H9 (cell line): ENCODE measurements at regions not wholly inside any gene's neighbourhood (a gene's known extent, or its start where the extent isn't known, plus 50 kb on each side); places are given as distances from the start of the nearest gene placed in this dataset.

Experiments used
- DNase-seq: peaks from one replicate; pipeline ENCODE4 v3.0.0-alpha.2; 2017
- H2AFZ ChIP-seq: one replicate; pipeline ENCODE4 v1.6.1; 2013; ENCODE audit warnings: mild to moderate bottlenecking, low read length, control low read depth, moderate library complexity
- H2AK5ac ChIP-seq: 2 replicates; pipeline ENCODE4 v1.6.1; 2013; ENCODE audit warnings: low read length, control low read depth, mixed read lengths; ENCODE audit not compliant: insufficient read length
- H2BK120ac ChIP-seq: one replicate; pipeline ENCODE4 v1.6.1; 2013; ENCODE audit warnings: low read depth, mild to moderate bottlenecking, low read length, control low read depth, inconsistent platforms; ENCODE audit not compliant: poor library complexity, severe bottlenecking
- H2BK12ac ChIP-seq: 2 replicates; pipeline ENCODE4 v1.6.1; 2013; ENCODE audit warnings: low read length, control low read depth, mixed read lengths, low read depth; ENCODE audit not compliant: insufficient read length
- H2BK15ac ChIP-seq: 2 replicates; pipeline ENCODE4 v1.6.1; 2013; ENCODE audit warnings: low read depth, low read length, control low read depth
- H2BK20ac ChIP-seq: one replicate; pipeline ENCODE4 v1.6.1; 2013; ENCODE audit warnings: low read depth, mild to moderate bottlenecking, low read length, control low read depth, inconsistent platforms; ENCODE audit not compliant: poor library complexity, severe bottlenecking
- H2BK5ac ChIP-seq: 2 replicates; pipeline ENCODE4 v1.6.1; 2013; ENCODE audit warnings: low read length, control low read depth, mixed read lengths; ENCODE audit not compliant: insufficient read length
- H3K14ac ChIP-seq: 2 replicates; pipeline ENCODE4 v1.6.1; 2013; ENCODE audit warnings: low read length, control low read depth; ENCODE audit not compliant: insufficient read depth
- H3K18ac ChIP-seq: 2 replicates; pipeline ENCODE4 v1.6.1; 2013; ENCODE audit warnings: low read depth, mild to moderate bottlenecking, mixed read lengths, low read length, control low read depth; ENCODE audit not compliant: insufficient read length
- H3K23ac ChIP-seq: 2 replicates; pipeline ENCODE4 v1.6.1; 2013; ENCODE audit warnings: low read length, control low read depth, mixed read lengths, low read depth; ENCODE audit not compliant: insufficient read length
- H3K23me2 ChIP-seq: 2 replicates; pipeline ENCODE4 v1.6.1; 2013; ENCODE audit warnings: low read depth, mild to moderate bottlenecking, mixed read lengths, low read length, control low read depth; ENCODE audit not compliant: insufficient read length, poor library complexity, severe bottlenecking
- H3K27ac ChIP-seq: 2 replicates; pipeline ENCODE4 v1.5.1; 2013; ENCODE audit warnings: low read length, control low read depth, mixed read lengths, low read depth; ENCODE audit not compliant: insufficient read length
- H3K27me3 ChIP-seq: 2 replicates; pipeline ENCODE4 v1.6.1; 2013; ENCODE audit warnings: low read length, control low read depth, inconsistent platforms; ENCODE audit not compliant: insufficient read depth
- H3K4ac ChIP-seq: 2 replicates; pipeline ENCODE4 v1.6.1; 2013; ENCODE audit warnings: low read depth, mild to moderate bottlenecking, control low read depth, inconsistent platforms, low read length, moderate library complexity
- H3K4me1 ChIP-seq: 2 replicates; pipeline ENCODE4 v1.6.1; 2013; ENCODE audit warnings: low read length, control low read depth, inconsistent platforms; ENCODE audit not compliant: insufficient read depth
- H3K4me2 ChIP-seq: 2 replicates; pipeline ENCODE4 v1.6.1; 2013; ENCODE audit warnings: low read length, control low read depth, mixed read lengths; ENCODE audit not compliant: insufficient read length, insufficient read depth
- H3K56ac ChIP-seq: 2 replicates; pipeline ENCODE4 v1.6.1; 2013; ENCODE audit warnings: low read depth, mild to moderate bottlenecking, mixed read lengths, low read length, control low read depth; ENCODE audit not compliant: insufficient read length
- H3K79me1 ChIP-seq: 2 replicates; pipeline ENCODE4 v1.6.1; 2013; ENCODE audit warnings: low read depth, mild to moderate bottlenecking, moderate library complexity, low read length, control low read depth, inconsistent platforms; ENCODE audit not compliant: insufficient read depth, poor library complexity, severe bottlenecking
- H3K79me2 ChIP-seq: 2 replicates; pipeline ENCODE4 v1.6.1; 2013; ENCODE audit warnings: low read length, control low read depth, inconsistent platforms; ENCODE audit not compliant: insufficient read depth
- H3K9ac ChIP-seq: 2 replicates; pipeline ENCODE4 v1.6.1; 2013; ENCODE audit warnings: low read length, control low read depth, mixed read lengths; ENCODE audit not compliant: insufficient read length; ENCODE audit errors: extremely low read depth
- H3K9me3 ChIP-seq: one replicate; pipeline ENCODE4 v1.6.1; 2013; ENCODE audit warnings: low read depth, low read length, inconsistent platforms; ENCODE audit not compliant: control insufficient read depth
- H3T11ph ChIP-seq: one replicate; pipeline ENCODE4 v1.6.1; 2013; ENCODE audit warnings: mild to moderate bottlenecking, low read length, control low read depth, inconsistent platforms
- H4K20me1 ChIP-seq: one replicate; pipeline ENCODE4 v1.6.1; 2013; ENCODE audit not compliant: control insufficient read depth, insufficient read length, insufficient read depth
- H4K5ac ChIP-seq: 2 replicates; pipeline ENCODE4 v1.6.1; 2013; ENCODE audit warnings: low read depth, mild to moderate bottlenecking, mixed read lengths, low read length, control low read depth; ENCODE audit not compliant: insufficient read length
- H4K8ac ChIP-seq: replicated peaks from 2 replicates; pipeline ENCODE4 v1.6.1; 2013; ENCODE audit warnings: low read length, control low read depth, mixed read lengths, low read depth; ENCODE audit not compliant: insufficient read length
- H4K91ac ChIP-seq: 2 replicates; pipeline ENCODE4 v1.6.1; 2013; ENCODE audit warnings: low read depth, mild to moderate bottlenecking, moderate library complexity, mixed read lengths, low read length, control low read depth; ENCODE audit not compliant: insufficient read length
- H3K27ac Mint-ChIP-seq, 3 experiments: 2 replicates in 2 of 3; 3 replicates in 1 of 3; pipeline ENCODE4 v1.8.0; 2020 to 2021; ENCODE audit warnings: mixed read lengths in 3 of 3, mild to moderate bottlenecking in 1 of 3, moderate library complexity in 1 of 3
- H3K27me3 Mint-ChIP-seq: 2 replicates; pipeline ENCODE4 v1.8.0; 2021; ENCODE audit warnings: low read depth, mild to moderate bottlenecking, moderate library complexity, mixed read lengths
- H3K36me3 Mint-ChIP-seq, 3 experiments: 2 replicates in 2 of 3; 3 replicates in 1 of 3; pipeline ENCODE4 v1.8.0; 2020 to 2021; ENCODE audit warnings: low read depth in 3 of 3, mixed read lengths in 3 of 3; ENCODE audit not compliant: insufficient read depth in 1 of 3
- H3K4me1 Mint-ChIP-seq, 2 experiments: 2 replicates each; pipeline ENCODE4 v1.8.0; 2020; ENCODE audit warnings: mixed read lengths in 2 of 2
- H3K4me3 Mint-ChIP-seq, 2 experiments: 2 replicates in 1 of 2; 3 replicates in 1 of 2; pipeline ENCODE4 v1.8.0; 2020 to 2021; ENCODE audit warnings: mild to moderate bottlenecking in 2 of 2, mixed read lengths in 2 of 2, moderate library complexity in 1 of 2
- H3K9me3 Mint-ChIP-seq, 2 experiments: 2 replicates in 1 of 2; 3 replicates in 1 of 2; pipeline ENCODE4 v1.8.0; 2020; ENCODE audit warnings: mild to moderate bottlenecking in 2 of 2, mixed read lengths in 2 of 2, moderate library complexity in 1 of 2
- WGBS: extraction: QIAGEN DNeasy Blood & Tissue Kit; methylation state at CpG from one replicate; pipeline ENCODE4 v1.1.7; 2013; ENCODE audit warnings: missing lambda C conversion rate, low lambda C conversion rate, mixed read lengths; ENCODE audit not compliant: insufficient read length; ENCODE audit errors: extremely low coverage; 5-methylcytosine and 5-hydroxymethylcytosine counted together
- TF ChIP-seq, protein P1 (sequence below): fragments of 200-600 bp; sonication (generic); conservative IDR thresholded peaks from 3 replicates; pipeline ENCODE4 v1.8.0; 2021; ENCODE audit warnings: antibody characterized with exemption, mild to moderate bottlenecking

DNA sequence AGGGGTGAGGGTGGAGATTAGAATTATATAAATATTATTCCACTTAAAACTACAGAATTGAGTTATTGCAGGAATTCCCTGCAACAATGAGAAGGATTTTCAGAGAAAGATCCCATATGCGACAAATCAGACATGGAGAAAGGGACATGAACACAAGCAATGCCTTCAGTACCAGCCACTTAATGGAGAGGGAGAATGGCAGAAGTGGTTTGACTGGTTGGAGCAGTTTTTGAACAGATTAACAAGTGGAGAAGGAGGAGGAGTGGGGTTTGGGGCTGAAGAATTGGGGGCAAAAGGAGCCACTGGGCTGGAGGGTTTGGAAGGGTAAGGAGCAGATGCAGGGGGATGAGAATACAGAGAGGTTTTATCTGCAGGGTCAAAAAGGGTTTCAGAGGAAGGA is 620.9 kb upstream of the PTPRD start:
- Histone ChIP-seq H4K20me1 (no peaks in the 10 kb centered on the region), H2BK120ac (no peak overlapping the region), H3K23ac (no peak overlapping the region), H2BK20ac (no peak overlapping the region), H4K8ac (no peak overlapping the region), H2BK5ac (no peak overlapping the region), H3K4me2 (no peak overlapping the region), H2AFZ (no peak overlapping the region), H2BK15ac (no peak overlapping the region), H3K4me1 (no peaks in the 10 kb centered on the region), H3K27ac (no peak overlapping the region), H4K5ac (no peak overlapping the region), H3K4ac (no peak overlapping the region), H3K79me1 (no peaks in the 10 kb centered on the region), H3K9me3 (no peaks in the 10 kb centered on the region), H2BK12ac (no peak overlapping the region), H3K27me3 (no peaks in the 10 kb centered on the region), H3K14ac (no peak overlapping the region), H3K9ac (no peak overlapping the region), H3T11ph (no peak overlapping the region), H3K18ac (no peak overlapping the region), H3K79me2 (no peaks in the 10 kb centered on the region), H4K91ac (no peak overlapping the region), H3K23me2 (no peaks in the 10 kb centered on the region), H2AK5ac (no peak overlapping the region), H3K56ac (no peak overlapping the region)
- Mint-ChIP-seq H3K27ac (no peak overlapping the region), H3K36me3 (peaks cover 0 to 9% (median 3%) of the 10 kb centered on the region in 3 experiments; a peak in 4 of 7 replicates), H3K4me1 (peaks cover 0 to 4% of the 10 kb centered on the region in 2 experiments; a peak in 1 of 4 replicates), H3K27me3 (no peaks in the 10 kb centered on the region; the same call in 1 of the 2 replicates), H3K9me3 (peaks cover 6 to 9% of the 10 kb centered on the region in 2 experiments; a peak in 4 of 5 replicates), H3K4me3 (no peak overlapping the region)
- TF ChIP-seq, protein P1, sequence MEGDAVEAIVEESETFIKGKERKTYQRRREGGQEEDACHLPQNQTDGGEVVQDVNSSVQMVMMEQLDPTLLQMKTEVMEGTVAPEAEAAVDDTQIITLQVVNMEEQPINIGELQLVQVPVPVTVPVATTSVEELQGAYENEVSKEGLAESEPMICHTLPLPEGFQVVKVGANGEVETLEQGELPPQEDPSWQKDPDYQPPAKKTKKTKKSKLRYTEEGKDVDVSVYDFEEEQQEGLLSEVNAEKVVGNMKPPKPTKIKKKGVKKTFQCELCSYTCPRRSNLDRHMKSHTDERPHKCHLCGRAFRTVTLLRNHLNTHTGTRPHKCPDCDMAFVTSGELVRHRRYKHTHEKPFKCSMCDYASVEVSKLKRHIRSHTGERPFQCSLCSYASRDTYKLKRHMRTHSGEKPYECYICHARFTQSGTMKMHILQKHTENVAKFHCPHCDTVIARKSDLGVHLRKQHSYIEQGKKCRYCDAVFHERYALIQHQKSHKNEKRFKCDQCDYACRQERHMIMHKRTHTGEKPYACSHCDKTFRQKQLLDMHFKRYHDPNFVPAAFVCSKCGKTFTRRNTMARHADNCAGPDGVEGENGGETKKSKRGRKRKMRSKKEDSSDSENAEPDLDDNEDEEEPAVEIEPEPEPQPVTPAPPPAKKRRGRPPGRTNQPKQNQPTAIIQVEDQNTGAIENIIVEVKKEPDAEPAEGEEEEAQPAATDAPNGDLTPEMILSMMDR, result no peak
- WGBS, result no CpG with 5 or more reads among the region's 1 CpG
- no peak for DNase-seq
